Stimulated activated CD4-positive, alpha-beta T cell treated with anti-CD3 and anti-CD28 coated beads, Interleukin-12 subunit alpha, Interleukin-12 subunit beta, amount 100 ng/mL, for 24 hours (primary cell): ENCODE measurements at regions not wholly inside any gene's neighbourhood (a gene's known extent, or its start where the extent isn't known, plus 50 kb on each side); places are given as distances from the start of the nearest gene placed in this dataset.
"Not testable (repeated sequence)": the region's sequence is repeated elsewhere in the genome, so short reads cannot be mapped to it uniquely, and the experiment has no call there.

Source experiments
- DNase-seq, 2 experiments: peaks; one replicate each; pipeline ENCODE4 v3.0.0-alpha.2; 2020; ENCODE audit warnings: low read depth in 2 of 2

DNA sequence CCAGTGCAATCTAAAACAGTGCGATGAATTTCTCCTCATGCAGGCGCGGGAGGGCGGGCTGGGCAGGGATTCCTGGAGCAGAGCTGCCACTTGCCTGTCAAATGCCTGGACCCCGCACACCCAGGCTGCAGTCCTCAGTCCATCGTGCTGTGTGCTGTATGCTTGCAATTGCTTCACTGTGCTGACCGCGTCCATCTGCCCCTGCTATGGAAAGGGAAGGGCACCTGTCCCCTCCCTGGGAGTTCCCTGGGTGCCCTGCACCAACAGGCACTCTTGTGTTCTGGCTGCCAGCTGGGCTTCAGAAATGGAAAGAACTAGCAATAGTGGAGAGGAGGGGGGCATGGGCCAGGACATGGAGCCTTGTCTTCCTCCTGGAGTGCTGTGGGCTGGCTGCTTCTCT is 185.4 kb upstream of the B3GAT1 start:
- DNase-seq, result no peak

DNA sequence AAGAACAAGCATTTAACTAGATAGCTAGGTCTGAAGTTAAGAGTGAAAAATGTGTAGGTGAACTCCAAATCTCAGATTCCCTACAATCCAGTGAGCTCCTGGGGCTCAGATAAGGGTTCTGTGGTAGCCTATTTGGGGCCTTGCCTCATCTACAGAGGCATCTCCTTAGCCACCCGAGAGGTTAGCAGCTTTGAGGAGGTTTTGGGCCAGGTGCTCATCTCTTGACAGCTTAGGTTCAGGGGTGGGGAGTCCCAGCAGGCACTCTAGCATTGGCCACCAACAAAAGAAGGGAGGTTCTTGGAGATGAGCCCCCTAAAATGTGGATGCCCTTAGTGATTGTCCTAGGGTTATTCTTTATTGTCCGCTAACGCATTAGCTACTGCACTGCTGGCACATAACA is 184.4 kb upstream of the B3GAT1 start:
- no peak for DNase-seq

DNA sequence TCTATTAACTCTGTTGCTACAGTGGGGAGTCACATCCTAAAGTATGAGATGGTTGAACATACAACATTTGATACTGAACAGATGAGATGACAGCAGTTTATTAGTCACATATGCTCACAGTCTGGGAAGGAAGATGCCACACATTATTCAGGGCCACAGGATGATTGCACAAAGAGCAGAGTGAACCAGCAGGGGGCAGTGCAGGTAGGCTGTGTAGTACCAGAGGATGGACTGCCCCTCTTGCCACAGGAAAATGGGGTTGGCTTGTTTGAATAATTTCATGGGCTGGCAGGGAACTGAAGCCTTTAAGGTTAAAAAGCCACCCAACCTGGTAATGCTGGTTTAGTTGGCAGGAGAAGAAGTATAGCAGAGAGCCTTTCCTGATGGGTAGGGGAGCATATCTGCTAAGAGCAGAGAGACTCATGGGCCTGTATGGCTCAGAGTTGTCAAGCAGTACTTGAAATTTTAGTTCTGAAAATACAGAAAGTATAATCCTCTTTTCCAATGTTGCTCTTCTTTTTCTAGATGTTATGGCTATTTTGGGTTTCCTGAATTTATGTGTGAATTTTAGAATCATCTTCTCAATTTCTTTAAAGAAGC is 180.4 kb upstream of the B3GAT1 start:
- DNase-seq, result peak in 1 of 2 experiments; percentile 59

DNA sequence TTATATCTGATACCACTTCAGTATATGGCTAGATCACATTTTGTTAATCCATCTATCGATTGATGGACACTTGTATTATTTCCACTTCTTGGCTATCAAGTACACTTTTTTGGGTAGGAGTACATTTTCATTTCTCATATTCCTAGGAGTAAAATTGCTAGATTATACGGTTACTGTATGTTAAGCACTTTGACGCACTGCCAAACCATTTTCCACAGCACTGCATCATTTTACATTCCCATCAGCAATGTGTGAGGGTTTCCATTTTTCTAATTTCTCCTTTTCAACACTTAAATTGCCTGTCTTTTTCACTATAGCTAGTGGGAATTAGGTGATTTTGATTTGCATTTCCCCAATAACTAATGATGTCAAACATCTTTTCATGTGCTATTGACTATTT is 179.3 kb upstream of the B3GAT1 start:
- DNase-seq, result no peak

DNA sequence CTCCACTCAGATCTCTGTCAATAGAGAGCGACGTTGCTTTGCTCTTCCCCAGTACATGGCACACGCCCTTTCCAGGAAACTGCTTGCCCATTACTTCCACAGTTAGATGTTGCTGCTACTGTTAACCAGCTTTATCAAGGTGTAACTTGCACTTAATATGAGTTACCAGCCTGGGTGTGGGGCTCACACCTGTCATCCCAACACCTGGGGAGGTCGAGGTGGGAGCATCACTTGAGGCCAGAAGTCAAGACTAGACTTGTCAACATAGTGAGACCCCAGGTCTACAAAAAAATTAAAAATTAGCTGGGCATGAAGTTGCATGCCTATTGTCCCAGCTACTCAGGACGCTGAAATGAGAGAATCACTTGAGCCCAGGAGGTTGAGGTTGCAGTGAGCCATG is 177.1 kb upstream of the B3GAT1 start:
- DNase-seq, result no peak

DNA sequence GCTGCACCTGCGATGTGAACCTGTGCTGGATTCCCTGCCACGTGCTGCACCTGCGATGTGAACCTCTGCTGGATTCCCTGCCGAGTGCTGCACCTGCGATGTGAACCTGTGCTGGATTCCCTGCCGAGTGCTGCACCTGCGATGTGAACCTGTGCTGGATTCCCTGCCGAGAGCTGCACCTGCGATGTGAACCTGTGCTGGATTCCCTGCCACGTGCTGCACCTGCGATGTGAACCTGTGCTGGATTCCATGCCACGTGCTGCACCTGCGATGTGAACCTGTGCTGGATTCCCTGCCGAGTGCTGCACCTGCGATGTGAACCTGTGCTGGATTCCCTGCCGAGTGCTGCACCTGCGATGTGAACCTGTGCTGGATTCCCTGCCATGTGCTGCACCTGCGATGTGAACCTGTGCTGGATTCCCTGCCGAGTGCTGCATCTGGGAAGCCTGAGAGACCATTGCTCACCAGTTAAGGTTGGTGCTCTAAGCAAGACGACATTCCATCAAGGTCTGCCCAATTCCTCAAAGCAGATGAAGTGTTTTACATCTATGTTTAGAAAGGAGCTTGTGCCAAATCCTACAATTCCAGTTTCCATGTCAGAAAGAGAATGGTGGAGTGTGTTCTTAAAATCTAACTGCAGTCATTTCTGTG is 176.5 kb upstream of the B3GAT1 start:
- not testable (repeated sequence) for DNase-seq

DNA sequence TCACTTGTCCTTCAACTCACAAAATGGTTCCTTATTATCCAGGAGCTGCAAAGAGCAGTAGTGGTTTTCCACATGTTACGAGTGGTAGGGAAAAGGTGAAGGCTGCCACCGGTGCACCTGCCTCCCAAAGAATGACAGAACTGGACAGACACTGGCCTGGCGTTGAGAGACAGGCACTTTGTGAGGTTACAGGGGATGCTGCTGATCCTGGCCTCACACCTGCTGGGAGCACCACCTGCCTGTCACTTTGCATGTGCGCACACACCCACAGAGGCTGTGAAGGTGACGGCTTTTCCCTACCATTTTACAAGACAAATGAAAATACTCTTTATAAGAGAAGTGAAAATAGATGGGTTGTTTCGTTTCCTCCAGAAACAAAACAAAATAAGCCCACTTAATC is 175.3 kb upstream of the B3GAT1 start:
- DNase-seq, result no peak

DNA sequence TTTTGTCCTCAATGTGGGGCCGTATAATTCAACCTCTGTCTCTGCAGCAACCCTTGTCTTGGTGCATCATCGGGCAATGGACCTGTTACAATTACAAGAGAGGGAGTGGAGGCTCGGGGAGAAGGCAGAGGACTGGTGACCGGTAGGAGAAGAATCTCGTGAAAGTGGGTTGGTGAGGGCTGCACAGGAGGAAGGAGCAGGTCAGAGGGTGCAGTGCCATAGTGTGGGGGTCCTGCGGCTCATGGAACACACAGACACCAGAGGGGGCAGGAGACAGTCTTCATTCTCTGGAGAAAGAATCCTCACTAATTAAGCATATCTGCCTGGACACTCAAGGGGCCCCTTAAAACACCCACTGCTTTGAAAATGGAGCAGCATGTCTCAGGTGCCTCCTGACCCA is 174.7 kb upstream of the B3GAT1 start:
- no peak for DNase-seq

DNA sequence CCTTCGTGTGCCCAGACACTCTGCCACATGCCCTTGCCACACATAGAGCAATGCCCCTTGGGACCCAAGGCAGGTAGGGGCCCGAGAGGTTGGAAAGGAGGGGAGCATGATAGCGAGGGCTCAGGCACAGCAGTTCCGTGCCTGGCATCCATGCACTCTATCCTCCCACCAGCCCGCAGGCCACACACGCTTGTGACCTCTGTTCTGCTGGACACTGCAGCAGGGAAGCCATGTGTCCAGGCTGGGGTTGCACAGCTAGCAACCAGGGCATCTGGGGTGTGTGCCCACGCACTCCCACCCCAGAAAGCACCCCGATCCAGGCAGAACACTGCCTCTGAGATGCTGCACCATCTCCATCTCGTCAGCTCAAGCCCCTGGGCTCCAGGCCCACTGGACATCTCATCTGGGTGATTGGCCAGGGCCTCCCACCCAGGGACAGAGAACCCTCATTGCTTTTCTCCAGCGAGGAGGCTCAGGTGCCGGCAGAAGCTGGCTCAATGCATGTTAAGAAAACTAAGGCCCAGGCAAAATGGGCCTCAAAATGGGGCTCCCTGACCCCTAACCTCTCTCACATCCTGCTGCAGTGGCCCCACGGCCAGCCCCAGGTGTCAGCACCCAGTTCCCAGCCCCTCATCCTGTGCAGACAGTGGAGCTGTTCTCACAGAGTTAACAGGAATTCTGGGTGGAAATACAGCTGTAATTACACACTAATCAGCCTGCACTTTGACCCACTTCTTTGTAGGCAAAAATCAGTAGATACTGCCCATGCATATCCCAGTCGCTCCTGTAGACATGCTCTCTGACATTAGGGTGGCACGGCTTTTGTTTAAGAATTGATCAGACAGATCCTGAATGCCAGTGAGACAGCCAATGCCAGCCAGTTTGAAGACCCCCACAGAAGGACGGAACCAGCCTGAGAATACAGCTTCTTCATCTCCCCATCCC is 173.9 kb upstream of the B3GAT1 start:
- DNase-seq, result no peak

DNA sequence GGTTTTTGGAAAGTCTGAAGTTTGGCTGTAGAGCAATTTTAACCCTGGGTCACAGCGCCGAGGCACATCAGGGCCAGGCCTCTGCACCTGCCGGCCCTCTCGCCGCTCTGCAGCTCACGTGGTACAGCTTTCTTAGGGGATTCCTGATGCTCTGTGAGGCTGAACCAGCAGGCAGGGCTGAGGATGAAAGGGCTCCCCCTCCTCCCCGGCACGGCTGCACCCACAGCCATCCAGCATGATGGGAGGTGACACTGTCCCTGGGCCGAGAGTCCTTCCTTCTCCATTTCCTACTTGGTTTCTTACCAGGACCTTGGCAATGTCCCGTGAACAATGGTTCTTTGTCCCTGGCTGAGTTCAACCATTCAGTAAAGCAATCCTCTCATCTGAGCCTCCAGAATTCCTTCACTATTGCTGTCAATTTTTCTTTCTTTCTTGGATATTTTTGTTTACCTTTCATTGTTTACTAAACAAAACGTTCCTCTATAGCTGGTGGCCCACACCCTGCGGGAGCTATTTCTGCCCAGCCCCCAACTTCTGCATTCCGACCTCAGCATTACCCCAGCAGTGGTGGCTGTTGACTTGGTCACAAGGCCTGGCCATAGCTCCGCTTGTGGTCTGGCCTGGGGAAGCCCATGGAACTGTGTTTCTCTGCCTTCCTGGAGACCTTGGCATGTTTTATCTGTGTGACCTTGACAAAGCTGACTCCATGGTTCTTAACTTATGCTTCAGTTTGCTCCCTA is 172.8 kb upstream of the B3GAT1 start:
- no peak for DNase-seq

DNA sequence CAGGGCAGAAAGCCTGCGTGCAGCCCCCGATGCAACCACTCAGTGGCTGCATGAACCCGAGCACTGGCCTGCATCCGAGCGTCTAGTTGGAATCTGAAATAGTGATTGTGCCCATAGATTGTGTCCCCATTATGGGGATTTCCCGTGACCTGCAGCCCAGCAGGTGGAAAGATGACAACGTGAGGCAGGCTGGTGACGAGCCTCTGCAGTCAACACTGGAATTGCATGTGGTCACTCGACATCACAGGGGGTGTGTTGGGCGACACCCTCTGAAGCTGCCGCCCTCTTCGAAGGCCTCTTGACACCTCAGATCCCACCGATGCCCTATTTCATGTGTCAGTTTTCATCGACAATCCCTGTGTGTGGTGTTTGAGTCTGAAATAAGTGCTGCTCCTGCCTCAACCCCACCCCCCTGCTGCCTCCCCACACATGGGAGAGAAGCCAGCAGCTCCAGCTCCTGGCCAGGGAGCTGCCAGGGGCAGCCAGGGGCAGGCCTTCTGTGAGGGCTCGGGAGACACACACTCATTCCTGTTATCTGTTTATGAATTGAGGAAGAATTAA is 172.0 kb upstream of the B3GAT1 start:
- DNase-seq, result no peak

DNA sequence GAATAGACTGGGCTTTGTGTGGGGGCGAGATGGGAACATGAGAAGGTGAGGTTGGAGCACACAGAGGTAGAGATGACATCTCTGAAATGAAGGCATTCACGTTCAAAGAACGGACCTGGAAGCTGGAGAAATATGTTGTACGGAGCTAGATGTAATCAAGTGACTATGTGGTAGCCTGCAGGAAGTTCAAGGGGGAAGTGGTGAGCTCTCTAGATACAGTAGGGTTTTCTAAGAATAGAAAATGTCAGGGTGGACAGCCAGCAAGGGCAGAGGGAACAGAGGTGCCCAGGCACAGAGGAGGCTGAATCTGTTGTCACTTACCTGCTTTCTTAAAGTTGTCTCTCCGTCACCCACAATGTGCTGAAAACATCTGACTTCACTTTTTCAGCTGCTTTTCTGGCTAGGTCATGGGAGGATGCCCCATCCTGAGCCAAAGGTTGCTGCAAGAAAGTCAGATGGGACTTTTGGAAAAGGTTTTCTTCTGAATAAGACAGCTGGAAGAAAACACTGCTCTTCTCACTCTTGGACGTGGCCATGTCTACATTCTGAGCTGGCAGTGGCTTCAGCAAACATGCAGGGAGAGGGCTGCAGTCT is 171.5 kb upstream of the B3GAT1 start:
- no peak for DNase-seq

DNA sequence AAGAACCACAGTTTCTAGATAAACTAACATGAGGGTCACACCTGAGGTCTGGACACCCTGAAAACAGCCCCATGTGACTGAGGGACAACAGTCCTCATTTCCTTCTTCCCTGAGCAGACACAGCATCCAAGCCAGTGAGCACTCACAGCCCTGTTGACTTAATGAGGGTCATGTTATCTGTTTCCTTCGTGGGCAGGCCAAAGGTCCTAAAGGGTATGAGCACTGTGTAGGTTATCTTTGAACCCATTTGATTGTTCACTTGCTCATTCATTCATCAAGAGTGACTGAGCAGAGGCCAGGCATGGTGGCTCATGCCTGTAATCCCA is 170.7 kb upstream of the B3GAT1 start:
- DNase-seq, result no peak

DNA sequence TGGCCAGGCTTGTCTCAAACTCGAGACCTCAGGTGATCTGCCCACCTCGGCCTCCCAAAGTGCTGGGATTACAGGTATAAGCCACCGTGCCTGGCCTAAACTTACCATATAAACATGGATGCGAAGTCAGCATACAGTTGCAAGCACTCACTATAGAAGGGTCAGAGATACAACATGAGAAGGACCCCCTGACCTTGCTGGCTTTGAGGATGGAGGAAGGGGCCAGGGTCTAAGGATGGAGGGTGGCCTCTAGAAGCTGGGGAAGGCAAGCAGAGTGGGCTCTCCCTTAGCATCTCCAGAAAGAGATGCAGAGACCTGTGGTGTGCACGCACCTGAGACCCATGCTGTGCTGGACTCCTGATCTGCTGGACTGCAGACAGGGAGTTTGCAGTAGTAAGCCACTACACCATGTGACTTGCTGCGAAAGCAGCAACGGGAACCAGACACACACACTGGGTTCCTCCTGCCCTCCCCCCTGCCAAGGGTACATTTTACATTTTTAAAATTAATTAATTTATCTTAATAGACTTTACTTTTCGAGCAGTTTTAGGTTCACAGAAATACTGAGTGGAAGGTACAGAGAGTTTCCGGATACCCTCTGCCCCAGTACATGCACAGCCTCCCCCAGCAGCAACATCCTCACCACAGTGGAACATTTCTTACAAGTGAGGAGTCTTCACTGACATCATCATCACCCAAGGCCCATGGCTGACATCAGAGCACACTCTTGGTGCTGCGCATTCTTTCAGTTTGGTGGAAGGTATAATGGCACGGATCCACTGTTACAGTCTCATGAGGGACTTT is 170.1 kb upstream of the B3GAT1 start:
- no peak for DNase-seq

DNA sequence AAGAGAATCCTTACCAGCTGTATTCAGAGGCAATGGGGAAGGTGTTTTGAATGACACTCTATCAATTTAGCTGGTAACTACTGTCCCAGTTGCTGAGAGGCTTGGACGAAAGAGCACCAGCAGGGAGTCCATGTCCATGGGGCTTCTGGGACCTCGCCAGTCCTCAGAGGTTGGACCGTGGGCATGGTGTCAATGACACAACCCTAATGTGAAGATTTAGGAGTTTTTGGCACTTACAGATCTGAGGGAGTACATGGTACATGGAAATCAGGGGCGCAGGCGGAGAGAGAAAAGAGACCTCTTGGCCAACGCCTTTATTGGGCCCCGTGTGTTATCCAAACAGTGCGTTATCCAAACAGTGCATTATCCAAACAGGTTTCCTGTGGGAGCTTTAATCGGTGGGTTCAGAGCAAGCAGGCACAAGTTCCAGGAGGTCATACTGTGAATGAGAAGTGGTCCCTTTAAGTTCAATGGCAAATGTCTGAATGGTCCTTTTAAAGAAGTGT is 169.1 kb upstream of the B3GAT1 start:
- no peak for DNase-seq

DNA sequence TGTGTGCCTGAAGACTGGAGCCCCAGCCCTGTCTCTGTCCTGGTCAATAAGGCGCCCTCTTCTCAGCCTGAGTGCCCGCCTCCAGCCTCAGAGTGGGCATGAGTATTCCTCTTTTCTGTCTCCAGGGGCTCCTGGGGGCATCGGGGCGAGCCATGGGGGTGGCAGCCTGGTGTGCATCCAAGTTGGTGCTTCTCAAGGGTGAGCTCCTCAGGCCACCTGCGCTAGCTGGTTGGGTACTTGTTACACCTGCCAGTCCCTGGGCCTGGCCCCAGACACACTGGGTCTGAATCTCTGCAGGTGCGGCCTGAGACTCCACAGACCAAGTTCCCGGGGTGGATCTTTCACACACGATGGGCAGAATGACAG is 168.6 kb upstream of the B3GAT1 start:
- no peak for DNase-seq

DNA sequence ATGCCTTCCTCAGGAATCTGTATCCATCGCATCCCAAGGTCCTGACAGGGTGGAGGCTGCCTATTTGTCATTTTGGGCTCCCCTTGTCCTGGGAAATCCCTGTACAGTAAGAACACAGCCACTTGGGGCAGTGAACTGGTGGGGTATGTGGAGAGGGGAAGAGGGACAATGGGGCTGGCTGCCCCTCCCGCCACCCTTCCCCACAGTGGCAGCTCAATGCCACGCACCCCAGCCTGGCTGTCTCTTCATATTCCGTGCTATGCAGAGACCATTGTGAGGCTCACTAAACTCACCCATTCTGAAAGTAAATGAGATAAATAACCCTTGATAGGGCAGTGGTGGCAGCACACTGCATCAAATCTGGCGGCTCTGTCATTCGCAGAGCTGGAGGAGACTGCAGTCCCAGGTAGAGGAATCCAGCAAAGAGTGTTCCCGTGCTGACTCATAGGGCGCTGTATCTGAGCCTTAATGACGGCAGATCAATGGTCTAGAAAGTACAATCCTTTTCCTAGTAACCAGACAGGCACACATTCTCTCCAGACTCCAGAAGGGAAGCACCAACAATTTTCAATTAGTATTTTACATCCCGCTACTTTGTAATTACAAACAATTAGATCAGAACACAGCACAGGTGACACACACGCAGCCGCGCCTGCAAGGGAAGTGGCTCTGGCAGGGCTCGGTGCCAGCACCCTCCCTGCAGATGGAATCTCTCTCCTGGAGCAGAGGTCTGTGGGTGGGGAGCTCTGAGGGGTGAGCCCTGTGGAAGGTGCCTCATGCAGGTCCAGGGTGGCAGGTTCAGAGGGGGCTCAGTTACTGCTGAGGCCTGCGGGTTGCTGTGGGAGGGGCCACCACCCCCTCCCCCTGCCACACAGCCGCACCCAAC is 167.9 kb upstream of the B3GAT1 start:
- DNase-seq, result no peak

DNA sequence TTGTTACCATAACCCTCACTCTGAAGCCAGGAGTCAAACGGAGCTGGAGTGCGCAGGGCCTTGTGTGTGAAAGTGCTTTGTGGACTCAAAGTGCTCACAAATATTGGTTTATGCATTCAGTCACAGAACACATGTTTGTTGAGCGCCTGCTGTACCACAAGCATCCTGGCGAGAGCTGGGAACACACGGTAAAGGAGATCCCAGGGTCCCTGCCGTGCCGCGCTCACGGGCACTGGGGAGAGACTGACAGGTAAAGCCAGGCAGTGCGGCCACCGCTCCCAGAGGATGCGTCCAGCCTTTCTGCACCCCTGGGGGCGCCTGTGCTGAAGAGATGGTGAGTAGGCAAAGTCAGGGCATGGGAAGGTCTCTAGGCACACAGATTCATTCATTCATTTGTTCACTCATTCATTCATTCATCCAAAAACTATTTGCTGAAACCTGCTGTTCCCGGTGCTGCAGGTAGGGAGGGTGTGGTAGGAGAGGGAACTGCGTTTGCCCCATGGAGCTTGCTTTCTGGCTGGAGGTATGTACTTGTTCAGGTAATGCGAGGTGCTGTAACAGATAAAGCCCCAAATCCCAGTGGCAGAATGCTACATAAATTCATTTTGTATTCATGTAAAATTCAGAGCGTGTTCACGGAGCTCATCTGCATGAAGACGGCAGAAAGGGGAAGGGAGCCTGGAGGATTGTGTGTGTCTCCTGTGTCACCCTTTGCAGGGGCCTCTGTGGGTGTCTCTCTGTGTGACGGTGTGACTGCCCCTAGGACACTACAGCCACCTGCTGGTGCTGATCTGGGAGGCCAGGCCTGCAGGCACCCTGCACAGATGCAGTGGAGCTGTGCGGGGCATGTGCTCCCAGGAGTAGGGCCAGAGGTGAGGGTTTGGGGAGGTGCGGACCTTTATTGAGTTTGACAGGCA is 167.0 kb upstream of the B3GAT1 start:
- no peak for DNase-seq
